ENCODE measurements at regions not wholly inside any gene's neighbourhood (a gene's known extent, or its start where the extent isn't known, plus 50 kb on each side); places are given as distances from the start of the nearest gene placed in this dataset.
"Not testable (repeated sequence)": the region's sequence is repeated elsewhere in the genome, so short reads cannot be mapped to it uniquely, and the experiment has no call there.

DNA sequence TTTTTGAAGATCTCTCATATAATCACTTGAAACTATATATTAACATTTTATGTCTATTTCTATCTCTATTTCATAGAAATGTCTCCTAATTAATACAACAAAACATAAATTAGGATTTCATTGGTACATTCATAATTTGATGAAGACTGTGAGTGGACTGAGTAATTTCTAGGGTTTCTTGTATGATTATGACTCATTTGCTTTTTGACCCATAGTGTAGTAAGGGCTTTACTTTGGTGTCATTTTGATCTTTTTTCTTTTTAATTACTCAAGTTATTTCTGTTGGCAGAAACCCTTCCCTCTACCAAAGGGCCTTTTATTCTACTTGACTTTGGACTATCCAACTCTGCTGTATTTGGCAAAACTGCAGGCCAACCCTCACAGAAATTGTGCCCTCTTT is 207.9 kb upstream of the MAGEB16 start:
- Histone ChIP-seq H3K9me3 (no peaks in the 10 kb centered on the region), H3K36me3 (ENCODE audit: control insufficient read depth, insufficient read depth, low read length) (no peaks in the 10 kb centered on the region), H3K4me3 (ENCODE audit: low read depth, low read length) (no peak overlapping the region), H3K27me3 (replicated peaks; ENCODE audit: control insufficient read depth, insufficient read depth, low read length) (no peaks in the 10 kb centered on the region), H3K4me1 (no peaks in the 10 kb centered on the region)
- no peaks in the 10 kb centered on the region for H3K36me3 Mint-ChIP-seq (ENCODE audit: insufficient read depth, unreplicated experiment)
- intact Hi-C loops (cut with micrococcal nuclease; ENCODE audit: unreplicated experiment) = no loop called here
- H3K27me3 Mint-ChIP-seq (ENCODE audit: insufficient read depth, unreplicated experiment) = no peaks in the 10 kb centered on the region
- no peak for DNase-seq
- ChIA-PET CTCF (no interaction called here), POLR2A (no interaction called here)
- no peak for TF ChIP-seq CTCF (IDR thresholded peaks at IDR 0.05; ENCODE audit: insufficient read depth in 1 of 2, low read depth in 1 of 2, low read length in 1 of 2, severe bottlenecking in 1 of 2, unreplicated experiment in 1 of 2)
- no peaks in the 10 kb centered on the region for H3K9me3 Mint-ChIP-seq (ENCODE audit: unreplicated experiment)
- H3K4me3 Mint-ChIP-seq (ENCODE audit: unreplicated experiment) = no peak overlapping the region
- no TSS peak for BruUV-seq (replicated peaks)
- H3K4me1 Mint-ChIP-seq (ENCODE audit: low read depth, unreplicated experiment) = no peaks in the 10 kb centered on the region
- no peak overlapping the region for H3K27ac Mint-ChIP-seq (ENCODE audit: unreplicated experiment)

- CTCF ChIA-PET; BruUV-seq (replicated peaks): not testable (repeated sequence)
- H3K9me3 Mint-ChIP-seq (ENCODE audit: unreplicated experiment) = peaks cover 10% of the 10 kb centered on the region
Observed at GRCh38 chrX:35611562-35611961, 186.6 kb upstream of the MAGEB16 start.

DNA sequence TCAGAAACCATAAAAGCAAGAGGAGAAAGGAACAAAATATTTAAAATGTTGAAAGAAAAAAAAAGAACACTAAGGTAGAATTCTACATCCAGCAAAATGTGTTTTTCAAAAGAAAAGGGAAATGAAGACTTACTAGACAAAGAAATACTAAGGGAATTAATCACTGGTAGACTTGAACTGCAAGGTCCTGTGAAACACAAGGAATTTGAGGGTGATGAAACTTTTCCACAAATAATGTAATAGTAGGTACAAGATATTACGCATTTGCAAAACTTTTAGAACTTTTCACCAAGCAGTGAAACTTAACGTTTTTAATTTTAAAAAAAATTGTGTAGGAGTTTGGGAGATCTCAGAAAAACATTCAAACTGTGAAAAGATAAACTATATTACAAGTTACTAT is 180.3 kb upstream of the MAGEB16 start:
- no peak overlapping the region for H3K27ac Mint-ChIP-seq (ENCODE audit: unreplicated experiment)
- no TSS peak for BruUV-seq (replicated peaks)

More at GRCh38 chrX:35611562-35611961, 186.6 kb upstream of the MAGEB16 start:
- DNase-seq; H3K27ac Mint-ChIP-seq (ENCODE audit: unreplicated experiment); H3K27me3 Mint-ChIP-seq (ENCODE audit: insufficient read depth, unreplicated experiment); H3K36me3 Mint-ChIP-seq (ENCODE audit: insufficient read depth, unreplicated experiment); H3K4me3 ChIP-seq (ENCODE audit: low read depth, low read length); intact Hi-C loops (cut with micrococcal nuclease; ENCODE audit: unreplicated experiment); H3K4me3 Mint-ChIP-seq (ENCODE audit: unreplicated experiment); H3K27me3 ChIP-seq (replicated peaks; ENCODE audit: control insufficient read depth, insufficient read depth, low read length); H3K4me1 ChIP-seq; H3K4me1 Mint-ChIP-seq (ENCODE audit: low read depth, unreplicated experiment); POLR2A ChIA-PET; H3K36me3 ChIP-seq (ENCODE audit: control insufficient read depth, insufficient read depth, low read length); H3K9me3 ChIP-seq: not testable (repeated sequence)

More for the DNA sequence above, 180.3 kb upstream of the MAGEB16 start:
- Histone ChIP-seq H3K9me3 (no peaks in the 10 kb centered on the region), H3K4me1 (0 out of 2 replicates have a peak, but pooled peaks cover 4% of the 10 kb centered on the region), H3K36me3 (ENCODE audit: control insufficient read depth, insufficient read depth, low read length) (no peaks in the 10 kb centered on the region), H3K4me3 (ENCODE audit: low read depth, low read length) (no peak overlapping the region), H3K27me3 (replicated peaks; ENCODE audit: control insufficient read depth, insufficient read depth, low read length) (no peaks in the 10 kb centered on the region)
- Mint-ChIP-seq H3K4me3 (ENCODE audit: unreplicated experiment) (no peak overlapping the region), H3K9me3 (ENCODE audit: unreplicated experiment) (no peaks in the 10 kb centered on the region), H3K36me3 (ENCODE audit: insufficient read depth, unreplicated experiment) (no peaks in the 10 kb centered on the region), H3K27me3 (ENCODE audit: insufficient read depth, unreplicated experiment) (no peaks in the 10 kb centered on the region), H3K4me1 (ENCODE audit: low read depth, unreplicated experiment) (no peaks in the 10 kb centered on the region)
- CTCF ChIA-PET = no interaction called here
- intact Hi-C loops (cut with micrococcal nuclease; ENCODE audit: unreplicated experiment) = no loop called here
- no peak for DNase-seq
- TF ChIP-seq CTCF (IDR thresholded peaks at IDR 0.05; ENCODE audit: insufficient read depth in 1 of 2, low read depth in 1 of 2, low read length in 1 of 2, severe bottlenecking in 1 of 2, unreplicated experiment in 1 of 2) = no peak
- POLR2A ChIA-PET = no interaction called here
